HEK293 (cell line): ENCODE measurements at regions not wholly inside any gene's neighbourhood (a gene's known extent, or its start where the extent isn't known, plus 50 kb on each side); places are given as distances from the start of the nearest gene placed in this dataset.

ENCODE experiments used
- CTCF ChIA-PET: fragments of 350-600 bp; formaldehyde crosslinking; extraction: SDS; loops from one replicate; lab custom pipeline; 2021; ENCODE audit warnings: antibody characterized with exemption; lab: Yijun Ruan, JAX
- POLR2A ChIA-PET: fragments of 300-600 bp; formaldehyde crosslinking; extraction: SDS; loops from one replicate; lab custom pipeline; 2020; ENCODE audit warnings: antibody characterized with exemption, inconsistent platforms; lab: Yijun Ruan, JAX
- H3K27ac ChIP-seq: fragments of 200-500 bp; sonication (Bioruptor generic); 2 replicates; pipeline ENCODE4 v1.5.1; 2014; ENCODE audit warnings: low read depth, low read length, control low read depth, inconsistent platforms; ENCODE audit errors: extremely low read depth
- H3K36me3 ChIP-seq, 2 experiments: fragments of 200-500 bp in 1 of 2; sonication (Bioruptor generic) in 1 of 2; 1 replicate in 1 of 2; 2 replicates in 1 of 2; pipeline ENCODE4 v1.5.1; 2014 to 2017; ENCODE audit warnings: inconsistent platforms in 2 of 2, low read length in 2 of 2; ENCODE audit not compliant: control insufficient read depth in 2 of 2, insufficient read depth in 1 of 2
- H3K4me1 ChIP-seq: fragments of 200-500 bp; sonication (Bioruptor generic); 2 replicates; pipeline ENCODE4 v1.5.1; 2014; ENCODE audit warnings: mild to moderate bottlenecking, low read length, inconsistent platforms; ENCODE audit not compliant: control insufficient read depth, insufficient read depth
- H3K4me3 ChIP-seq: 2 replicates; pipeline ENCODE4 v1.5.1; 2011; ENCODE audit warnings: low read depth, mild to moderate bottlenecking, control low read depth, low read length, moderate library complexity
- H3K9me3 ChIP-seq: fragments of 200-500 bp; sonication (Bioruptor generic); 2 replicates; pipeline ENCODE4 v1.5.1; 2014; ENCODE audit warnings: low read depth, low read length, inconsistent platforms; ENCODE audit not compliant: control insufficient read depth, insufficient read depth
- GFI1B ChIP-seq: fragments of 450-650 bp; formaldehyde crosslinking; IDR thresholded peaks from 2 replicates; pipeline ENCODE4 v1.5.1; 2016; ENCODE audit warnings: missing biosample characterization, missing genetic modification characterization
- GLIS2 ChIP-seq: fragments of 450-650 bp; formaldehyde crosslinking; IDR thresholded peaks from 2 replicates; pipeline ENCODE4 v1.5.1; 2016; ENCODE audit warnings: missing biosample characterization, missing genetic modification characterization
- HOXA7 ChIP-seq: sonication (generic); formaldehyde crosslinking; IDR thresholded peaks from 2 replicates; pipeline ENCODE4 v1.8.1; 2022; ENCODE audit warnings: missing genetic modification reagents, borderline replicate concordance
- SP3 ChIP-seq: fragments of 450-650 bp; formaldehyde crosslinking; IDR thresholded peaks from 2 replicates; pipeline ENCODE4 v1.5.1; 2016; ENCODE audit warnings: missing biosample characterization, missing genetic modification characterization
- ZBTB17 ChIP-seq: fragments of 450-650 bp; formaldehyde crosslinking; IDR thresholded peaks from 2 replicates; pipeline ENCODE4 v1.5.1; 2016; ENCODE audit warnings: missing biosample characterization, missing genetic modification characterization
- ZBTB21 ChIP-seq: fragments of 450-650 bp; formaldehyde crosslinking; IDR thresholded peaks from 2 replicates; pipeline ENCODE4 v1.5.1; 2017; ENCODE audit warnings: missing biosample characterization, missing genetic modification characterization
- ZFHX2 ChIP-seq: fragments of 450-650 bp; formaldehyde crosslinking; conservative IDR thresholded peaks from 2 replicates; pipeline ENCODE4 v1.5.1; 2016; ENCODE audit warnings: missing biosample characterization, missing genetic modification characterization
- ZNF155 ChIP-seq: fragments of 450-650 bp; formaldehyde crosslinking; IDR thresholded peaks from 2 replicates; pipeline ENCODE4 v1.5.1; 2016; ENCODE audit warnings: missing biosample characterization, missing genetic modification characterization
- ZNF19 ChIP-seq: fragments of 450-650 bp; formaldehyde crosslinking; IDR thresholded peaks from 2 replicates; pipeline ENCODE4; 2016; ENCODE audit warnings: missing biosample characterization, missing genetic modification characterization, low read depth
- ZNF239 ChIP-seq: fragments of 450-650 bp; formaldehyde crosslinking; IDR thresholded peaks from 2 replicates; pipeline ENCODE4 v1.5.1; 2016; ENCODE audit warnings: missing biosample characterization, missing genetic modification characterization
- ZNF26 ChIP-seq: fragments of 450-650 bp; formaldehyde crosslinking; IDR thresholded peaks from 2 replicates; pipeline ENCODE4 v1.5.1; 2016; ENCODE audit warnings: missing biosample characterization, missing genetic modification characterization
- ZNF37A ChIP-seq: fragments of 450-650 bp; IDR thresholded peaks from 2 replicates; pipeline ENCODE4 v1.5.1; 2018; ENCODE audit warnings: missing biosample characterization, missing genetic modification characterization
- ZNF571 ChIP-seq: fragments of 450-650 bp; formaldehyde crosslinking; IDR thresholded peaks from 2 replicates; pipeline ENCODE4 v1.5.0; 2017; ENCODE audit warnings: missing biosample characterization, missing genetic modification characterization
- ZNF600 ChIP-seq: fragments of 450-650 bp; formaldehyde crosslinking; IDR thresholded peaks from 2 replicates; pipeline ENCODE4 v1.5.1; 2016; ENCODE audit warnings: missing biosample characterization, missing genetic modification characterization
- ZNF660 ChIP-seq: fragments of 450-650 bp; IDR thresholded peaks from 2 replicates; pipeline ENCODE4 v1.5.1; 2018; ENCODE audit warnings: missing biosample characterization, mild to moderate bottlenecking, missing genetic modification characterization
- ZNF76 ChIP-seq: fragments of 450-650 bp; formaldehyde crosslinking; IDR thresholded peaks from 2 replicates; pipeline ENCODE4; 2016; ENCODE audit warnings: low read depth, missing biosample characterization, missing genetic modification characterization, borderline replicate concordance
- ZNF768 ChIP-seq: fragments of 450-650 bp; formaldehyde crosslinking; IDR thresholded peaks from 2 replicates; pipeline ENCODE4 v1.5.1; 2018; ENCODE audit warnings: missing biosample characterization, mild to moderate bottlenecking, missing genetic modification characterization
- ZNF776 ChIP-seq: fragments of 450-650 bp; formaldehyde crosslinking; IDR thresholded peaks from 2 replicates; pipeline ENCODE4 v1.5.0; 2017; ENCODE audit warnings: missing biosample characterization, missing genetic modification characterization, borderline replicate concordance
- TF ChIP-seq, protein P1 (sequence below): fragments of 450-650 bp; formaldehyde crosslinking; conservative IDR thresholded peaks from 2 replicates; pipeline ENCODE4 v1.5.1; 2016; ENCODE audit warnings: low read depth, missing biosample characterization, missing genetic modification characterization
- TF ChIP-seq, protein P2 (sequence below): fragments of 450-650 bp; formaldehyde crosslinking; IDR thresholded peaks from 2 replicates; pipeline ENCODE4 v1.5.1; 2016; ENCODE audit warnings: missing biosample characterization, missing genetic modification characterization, low read depth
- TF ChIP-seq, protein P3 (sequence below): fragments of 450-650 bp; formaldehyde crosslinking; conservative IDR thresholded peaks from 2 replicates; pipeline ENCODE4 v1.5.1; 2016; ENCODE audit warnings: low read depth, missing biosample characterization, missing genetic modification characterization
- TF ChIP-seq, protein P4 (sequence below): fragments of 450-650 bp; formaldehyde crosslinking; IDR thresholded peaks from 2 replicates; pipeline ENCODE4 v1.5.1; 2016; ENCODE audit warnings: missing biosample characterization, missing genetic modification characterization

DNA sequence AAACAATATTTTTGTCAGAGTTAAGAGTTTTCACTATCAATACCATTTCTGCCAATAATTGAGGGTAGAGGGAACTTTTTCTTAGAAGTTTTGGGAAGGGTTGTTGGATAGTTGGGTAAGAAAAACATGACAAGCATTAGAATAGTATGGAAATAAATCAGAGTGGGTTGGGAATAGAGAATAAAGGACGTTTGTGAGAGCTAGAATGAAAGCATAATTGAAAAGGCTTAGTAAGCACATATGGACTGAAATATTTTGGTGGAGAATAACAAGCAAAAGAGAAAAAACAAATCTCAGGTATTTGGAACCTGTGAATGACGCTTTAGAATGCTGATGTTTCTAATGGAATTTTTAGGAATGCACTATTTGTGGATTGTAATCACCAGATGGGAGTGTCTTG, 262.9 kb upstream of the EDIL3 start (continued):
- TF ChIP-seq ZNF37A = no peak
- no peak for TF ChIP-seq GFI1B (tag by site-specific recombination)
- TF ChIP-seq ZNF76 (tag by site-specific recombination) = no peak
- no peak for TF ChIP-seq ZFHX2 (tag by site-specific recombination)
- TF ChIP-seq ZNF600 (tag by site-specific recombination) = no peak
- TF ChIP-seq ZNF768 (tag by site-specific recombination) = no peak

DNA sequence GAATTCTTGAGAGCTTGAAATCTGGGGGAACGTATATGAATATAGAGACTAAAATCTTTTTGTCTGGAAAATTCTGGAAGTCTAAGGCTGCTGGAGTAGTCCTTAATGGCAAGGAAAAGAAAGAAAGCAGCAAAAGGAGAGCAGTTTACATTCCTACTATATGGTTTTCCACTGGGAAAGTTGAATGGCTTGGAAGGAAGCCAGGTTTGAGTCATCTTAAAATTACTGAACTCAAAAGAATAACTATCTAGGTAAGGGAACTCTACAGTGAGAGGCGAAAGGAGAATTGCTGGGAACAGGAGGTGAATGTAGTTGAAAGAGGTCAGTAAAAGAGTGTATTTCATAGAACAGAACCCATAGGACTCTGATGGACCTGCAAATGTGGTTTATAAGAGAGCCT, 258.1 kb upstream of the EDIL3 start:
- CTCF ChIA-PET = interaction anchor here (0.5 to 0.9 kb wide), 2 partner anchors 10 to 159 kb away, joined by 3 read pairs; no protein-coding TSS in a partner anchor
- TF ChIP-seq, protein P1, sequence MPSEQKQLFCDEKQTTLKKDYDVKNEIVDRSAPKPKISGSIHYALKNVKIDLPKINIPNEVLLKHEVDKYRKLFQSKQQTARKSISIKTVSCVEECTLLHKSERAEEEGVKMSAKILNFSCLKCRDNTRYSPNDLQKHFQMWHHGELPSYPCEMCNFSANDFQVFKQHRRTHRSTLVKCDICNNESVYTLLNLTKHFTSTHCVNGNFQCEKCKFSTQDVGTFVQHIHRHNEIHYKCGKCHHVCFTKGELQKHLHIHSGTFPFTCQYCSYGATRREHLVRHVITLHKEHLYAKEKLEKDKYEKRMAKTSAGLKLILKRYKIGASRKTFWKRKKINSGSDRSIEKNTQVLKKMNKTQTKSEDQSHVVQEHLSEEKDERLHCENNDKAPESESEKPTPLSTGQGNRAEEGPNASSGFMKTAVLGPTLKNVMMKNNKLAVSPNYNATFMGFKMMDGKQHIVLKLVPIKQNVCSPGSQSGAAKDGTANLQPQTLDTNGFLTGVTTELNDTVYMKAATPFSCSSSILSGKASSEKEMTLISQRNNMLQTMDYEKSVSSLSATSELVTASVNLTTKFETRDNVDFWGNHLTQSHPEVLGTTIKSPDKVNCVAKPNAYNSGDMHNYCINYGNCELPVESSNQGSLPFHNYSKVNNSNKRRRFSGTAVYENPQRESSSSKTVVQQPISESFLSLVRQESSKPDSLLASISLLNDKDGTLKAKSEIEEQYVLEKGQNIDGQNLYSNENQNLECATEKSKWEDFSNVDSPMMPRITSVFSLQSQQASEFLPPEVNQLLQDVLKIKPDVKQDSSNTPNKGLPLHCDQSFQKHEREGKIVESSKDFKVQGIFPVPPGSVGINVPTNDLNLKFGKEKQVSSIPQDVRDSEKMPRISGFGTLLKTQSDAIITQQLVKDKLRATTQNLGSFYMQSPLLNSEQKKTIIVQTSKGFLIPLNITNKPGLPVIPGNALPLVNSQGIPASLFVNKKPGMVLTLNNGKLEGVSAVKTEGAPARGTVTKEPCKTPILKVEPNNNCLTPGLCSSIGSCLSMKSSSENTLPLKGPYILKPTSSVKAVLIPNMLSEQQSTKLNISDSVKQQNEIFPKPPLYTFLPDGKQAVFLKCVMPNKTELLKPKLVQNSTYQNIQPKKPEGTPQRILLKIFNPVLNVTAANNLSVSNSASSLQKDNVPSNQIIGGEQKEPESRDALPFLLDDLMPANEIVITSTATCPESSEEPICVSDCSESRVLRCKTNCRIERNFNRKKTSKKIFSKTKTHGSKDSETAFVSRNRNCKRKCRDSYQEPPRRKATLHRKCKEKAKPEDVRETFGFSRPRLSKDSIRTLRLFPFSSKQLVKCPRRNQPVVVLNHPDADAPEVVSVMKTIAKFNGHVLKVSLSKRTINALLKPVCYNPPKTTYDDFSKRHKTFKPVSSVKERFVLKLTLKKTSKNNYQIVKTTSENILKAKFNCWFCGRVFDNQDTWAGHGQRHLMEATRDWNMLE = no peak
- TF ChIP-seq ZNF239 (tag by site-specific recombination) = no peak
- no peak for TF ChIP-seq ZBTB17 (tag by site-specific recombination)
- TF ChIP-seq ZNF76 (tag by site-specific recombination) = no peak
- TF ChIP-seq, protein P2, sequence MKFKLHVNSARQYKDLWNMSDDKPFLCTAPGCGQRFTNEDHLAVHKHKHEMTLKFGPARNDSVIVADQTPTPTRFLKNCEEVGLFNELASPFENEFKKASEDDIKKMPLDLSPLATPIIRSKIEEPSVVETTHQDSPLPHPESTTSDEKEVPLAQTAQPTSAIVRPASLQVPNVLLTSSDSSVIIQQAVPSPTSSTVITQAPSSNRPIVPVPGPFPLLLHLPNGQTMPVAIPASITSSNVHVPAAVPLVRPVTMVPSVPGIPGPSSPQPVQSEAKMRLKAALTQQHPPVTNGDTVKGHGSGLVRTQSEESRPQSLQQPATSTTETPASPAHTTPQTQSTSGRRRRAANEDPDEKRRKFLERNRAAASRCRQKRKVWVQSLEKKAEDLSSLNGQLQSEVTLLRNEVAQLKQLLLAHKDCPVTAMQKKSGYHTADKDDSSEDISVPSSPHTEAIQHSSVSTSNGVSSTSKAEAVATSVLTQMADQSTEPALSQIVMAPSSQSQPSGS (tag by site-specific recombination) = no peak
- no peak for TF ChIP-seq ZNF776 (tag by site-specific recombination)
- TF ChIP-seq, protein P3, sequence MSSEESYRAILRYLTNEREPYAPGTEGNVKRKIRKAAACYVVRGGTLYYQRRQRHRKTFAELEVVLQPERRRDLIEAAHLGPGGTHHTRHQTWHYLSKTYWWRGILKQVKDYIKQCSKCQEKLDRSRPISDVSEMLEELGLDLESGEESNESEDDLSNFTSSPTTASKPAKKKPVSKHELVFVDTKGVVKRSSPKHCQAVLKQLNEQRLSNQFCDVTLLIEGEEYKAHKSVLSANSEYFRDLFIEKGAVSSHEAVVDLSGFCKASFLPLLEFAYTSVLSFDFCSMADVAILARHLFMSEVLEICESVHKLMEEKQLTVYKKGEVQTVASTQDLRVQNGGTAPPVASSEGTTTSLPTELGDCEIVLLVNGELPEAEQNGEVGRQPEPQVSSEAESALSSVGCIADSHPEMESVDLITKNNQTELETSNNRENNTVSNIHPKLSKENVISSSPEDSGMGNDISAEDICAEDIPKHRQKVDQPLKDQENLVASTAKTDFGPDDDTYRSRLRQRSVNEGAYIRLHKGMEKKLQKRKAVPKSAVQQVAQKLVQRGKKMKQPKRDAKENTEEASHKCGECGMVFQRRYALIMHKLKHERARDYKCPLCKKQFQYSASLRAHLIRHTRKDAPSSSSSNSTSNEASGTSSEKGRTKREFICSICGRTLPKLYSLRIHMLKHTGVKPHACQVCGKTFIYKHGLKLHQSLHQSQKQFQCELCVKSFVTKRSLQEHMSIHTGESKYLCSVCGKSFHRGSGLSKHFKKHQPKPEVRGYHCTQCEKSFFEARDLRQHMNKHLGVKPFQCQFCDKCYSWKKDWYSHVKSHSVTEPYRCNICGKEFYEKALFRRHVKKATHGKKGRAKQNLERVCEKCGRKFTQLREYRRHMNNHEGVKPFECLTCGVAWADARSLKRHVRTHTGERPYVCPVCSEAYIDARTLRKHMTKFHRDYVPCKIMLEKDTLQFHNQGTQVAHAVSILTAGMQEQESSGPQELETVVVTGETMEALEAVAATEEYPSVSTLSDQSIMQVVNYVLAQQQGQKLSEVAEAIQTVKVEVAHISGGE (tag by site-specific recombination) = no peak
- TF ChIP-seq ZNF26 (tag by site-specific recombination) = no peak
- no peak for TF ChIP-seq ZBTB21 (tag by site-specific recombination)
- no peak for TF ChIP-seq ZNF660 (tag by site-specific recombination)
- no peak for TF ChIP-seq ZNF571
- TF ChIP-seq SP3 (tag by site-specific recombination) = no peak
- no peak for TF ChIP-seq ZNF19 (tag by site-specific recombination)
- no peak for TF ChIP-seq GLIS2
- no peak for TF ChIP-seq HOXA7 (CRISPR knock-in tag)
- TF ChIP-seq, protein P4, sequence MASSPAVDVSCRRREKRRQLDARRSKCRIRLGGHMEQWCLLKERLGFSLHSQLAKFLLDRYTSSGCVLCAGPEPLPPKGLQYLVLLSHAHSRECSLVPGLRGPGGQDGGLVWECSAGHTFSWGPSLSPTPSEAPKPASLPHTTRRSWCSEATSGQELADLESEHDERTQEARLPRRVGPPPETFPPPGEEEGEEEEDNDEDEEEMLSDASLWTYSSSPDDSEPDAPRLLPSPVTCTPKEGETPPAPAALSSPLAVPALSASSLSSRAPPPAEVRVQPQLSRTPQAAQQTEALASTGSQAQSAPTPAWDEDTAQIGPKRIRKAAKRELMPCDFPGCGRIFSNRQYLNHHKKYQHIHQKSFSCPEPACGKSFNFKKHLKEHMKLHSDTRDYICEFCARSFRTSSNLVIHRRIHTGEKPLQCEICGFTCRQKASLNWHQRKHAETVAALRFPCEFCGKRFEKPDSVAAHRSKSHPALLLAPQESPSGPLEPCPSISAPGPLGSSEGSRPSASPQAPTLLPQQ (tag by site-specific recombination) = no peak
- TF ChIP-seq ZNF155 (tag by site-specific recombination) = no peak
- TF ChIP-seq ZNF37A = no peak

More for the DNA sequence above, 258.1 kb upstream of the EDIL3 start:
- H3K4me1 ChIP-seq = no peaks in the 10 kb centered on the region
- POLR2A ChIA-PET = no interaction called here
- no peak overlapping the region for H3K27ac ChIP-seq
- H3K9me3 ChIP-seq = no peaks in the 10 kb centered on the region
- H3K36me3 ChIP-seq = no peaks in the 10 kb centered on the region
- H3K4me3 ChIP-seq = no peak overlapping the region
